H1 (cell line): ENCODE measurements at regions not wholly inside any gene's neighbourhood (a gene's known extent, or its start where the extent isn't known, plus 50 kb on each side); places are given as distances from the start of the nearest gene placed in this dataset.

Experiments
- CHD1 ChIP-seq: IDR thresholded peaks from 2 replicates; pipeline ENCODE4 v1.6.1; 2012; ENCODE audit warnings: low read depth, low read length, improper control_type of control experiment
- CHD7 ChIP-seq: fragments of 300-600 bp; sonication (generic); IDR thresholded peaks from 2 replicates; pipeline ENCODE4 v1.7.1; 2012; ENCODE audit warnings: low read length, moderate library complexity, mild to moderate bottlenecking, inconsistent platforms; ENCODE audit not compliant: insufficient replicate concordance
- CREB1 ChIP-seq: IDR thresholded peaks from 2 replicates; pipeline ENCODE4 v1.6.1; 2012; ENCODE audit warnings: inconsistent platforms
- EZH2 ChIP-seq: fragments of 200-600 bp; sonication (generic); IDR thresholded peaks from 2 replicates; pipeline ENCODE4 v1.7.1; 2012; ENCODE audit warnings: low read depth, mild to moderate bottlenecking, moderate library complexity, low read length, inconsistent platforms; ENCODE audit not compliant: severe bottlenecking
- KDM4A ChIP-seq: IDR thresholded peaks from one replicate; pipeline ENCODE4 v1.7.1; 2012; ENCODE audit warnings: low read depth, mild to moderate bottlenecking, moderate library complexity, low read length, inconsistent platforms; ENCODE audit not compliant: severe bottlenecking
- RBBP5 ChIP-seq: IDR thresholded peaks from 2 replicates; pipeline ENCODE4 v1.7.1; 2012; ENCODE audit warnings: low read depth, mild to moderate bottlenecking, inconsistent platforms, low read length, moderate library complexity, borderline replicate concordance

GRCh38 chr2:21452263-21452662 lies 328.5 kb downstream of the TDRD15 start (continued):
- TF ChIP-seq CHD7 (no peak), CREB1 (no peak), RBBP5 (no peak), CHD1 (no peak), EZH2 (no peak), KDM4A (no peak)
